H1 (cell line): ENCODE measurements at regions not wholly inside any gene's neighbourhood (a gene's known extent, or its start where the extent isn't known, plus 50 kb on each side); places are given as distances from the start of the nearest gene placed in this dataset.

Experiments
- ATF2 ChIP-seq: IDR thresholded peaks from 2 replicates; pipeline ENCODE4 v1.6.1; 2012; ENCODE audit warnings: low read length, inconsistent platforms
- CBX8 ChIP-seq: fragments of 300-800, 300-1000 bp; sonication (generic); IDR thresholded peaks from 2 replicates; pipeline ENCODE4 v1.7.1; 2016; ENCODE audit warnings: low read depth, low read length, borderline replicate concordance
- CHD1 ChIP-seq: IDR thresholded peaks from 2 replicates; pipeline ENCODE4 v1.6.1; 2012; ENCODE audit warnings: low read depth, low read length, improper control_type of control experiment
- CHD7 ChIP-seq: fragments of 300-600 bp; sonication (generic); IDR thresholded peaks from 2 replicates; pipeline ENCODE4 v1.7.1; 2012; ENCODE audit warnings: low read length, moderate library complexity, mild to moderate bottlenecking, inconsistent platforms; ENCODE audit not compliant: insufficient replicate concordance
- JUN ChIP-seq: IDR thresholded peaks from 2 replicates; pipeline ENCODE4 v1.6.1; 2011; ENCODE audit warnings: low read depth, mild to moderate bottlenecking, improper control_type of control experiment, low read length
- KDM1A ChIP-seq: fragments of 200-600, 300-600 bp; sonication (generic); IDR thresholded peaks from 2 replicates; pipeline ENCODE4 v1.7.1; 2016; ENCODE audit warnings: mild to moderate bottlenecking, low read length, borderline replicate concordance
- MAFK ChIP-seq: IDR thresholded peaks from 2 replicates; pipeline ENCODE4 v1.6.1; 2012; ENCODE audit warnings: low read depth, mild to moderate bottlenecking, improper control_type of control experiment, low read length
- RXRA ChIP-seq: IDR thresholded peaks from 2 replicates; pipeline ENCODE4 v1.6.1; 2011; ENCODE audit warnings: low read depth, mild to moderate bottlenecking, low read length, moderate library complexity; ENCODE audit not compliant: insufficient read depth
- TAF7 ChIP-seq: optimal IDR thresholded peaks from 2 replicates; pipeline ENCODE3; 2011; ENCODE audit warnings: low read depth, mild to moderate bottlenecking, inconsistent platforms, low read length, moderate library complexity, borderline replicate concordance
- ZNF274 ChIP-seq: IDR thresholded peaks from 2 replicates; pipeline ENCODE4 v1.7.0; 2012; ENCODE audit warnings: low read length, borderline replicate concordance; ENCODE audit errors: extremely low read depth

GRCh38 chr5:142515036-142515435 lies 170.9 kb downstream of the FGF1 start (continued):
- TF ChIP-seq CHD7, result no peak
- no peak for TF ChIP-seq RXRA
- no peak for TF ChIP-seq JUN
- TF ChIP-seq TAF7, result no peak
- no peak for TF ChIP-seq CBX8
- TF ChIP-seq CHD1, result no peak
- no peak for TF ChIP-seq ATF2
- no peak for TF ChIP-seq KDM1A
- no peak for TF ChIP-seq MAFK
- TF ChIP-seq ZNF274, result no peak
